HG03045 (cell line): ENCODE measurements at regions not wholly inside any gene's neighbourhood (a gene's known extent, or its start where the extent isn't known, plus 50 kb on each side); places are given as distances from the start of the nearest gene placed in this dataset.

Source experiments
- ATAC-seq: cut with Tn5 transposase; IDR thresholded peaks from one replicate; pipeline ENCODE4 v1.9.1; 2021; ENCODE audit warnings: mild to moderate bottlenecking, moderate library complexity; ENCODE audit not compliant: unreplicated experiment

DNA sequence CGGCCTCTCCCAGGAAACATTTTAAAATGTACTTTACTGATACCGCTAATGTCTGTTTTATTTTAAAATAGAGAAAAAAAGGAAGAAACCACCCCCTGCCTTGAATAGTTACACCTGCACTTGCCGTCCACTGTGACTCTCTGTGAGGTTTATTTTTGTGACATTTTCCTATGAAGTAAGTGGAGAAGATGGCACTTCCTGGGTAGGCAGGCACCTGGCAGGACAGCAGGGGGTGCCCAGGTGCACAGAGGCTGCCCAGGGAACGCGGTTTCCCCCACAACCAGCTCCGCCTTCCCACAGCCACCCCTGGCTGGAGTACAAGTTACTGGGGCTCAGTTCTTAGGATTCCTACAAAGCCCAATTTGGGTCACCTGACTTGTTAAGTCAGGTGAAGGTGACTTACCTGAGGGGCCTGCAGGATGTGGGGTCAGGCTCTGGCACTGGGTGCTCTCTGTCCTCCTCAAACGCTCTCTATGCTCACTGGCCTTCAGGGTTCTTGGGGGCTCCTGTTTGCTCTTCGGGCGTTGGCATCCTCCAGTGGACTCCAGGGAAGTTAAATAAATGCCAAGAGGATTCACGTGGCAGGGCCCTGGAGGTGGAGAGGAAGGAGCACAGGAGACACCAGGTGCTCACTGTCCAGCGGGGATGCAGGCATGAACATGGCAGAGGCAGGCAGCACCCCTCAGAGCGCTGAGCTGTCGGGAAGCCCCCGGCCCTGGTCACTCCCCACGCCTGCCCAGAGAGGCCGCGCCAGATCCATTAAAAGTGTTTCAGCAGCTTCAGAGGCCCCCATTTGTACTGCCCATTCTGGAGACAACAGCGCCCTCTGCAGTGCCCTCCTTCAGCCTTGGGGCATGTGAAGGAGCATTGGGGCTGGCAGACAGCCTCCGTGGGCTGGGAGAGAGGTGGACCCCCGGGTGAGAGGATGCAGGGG, 1021.2 kb downstream of the TBC1D22A start:
- ATAC-seq, result no peak

DNA sequence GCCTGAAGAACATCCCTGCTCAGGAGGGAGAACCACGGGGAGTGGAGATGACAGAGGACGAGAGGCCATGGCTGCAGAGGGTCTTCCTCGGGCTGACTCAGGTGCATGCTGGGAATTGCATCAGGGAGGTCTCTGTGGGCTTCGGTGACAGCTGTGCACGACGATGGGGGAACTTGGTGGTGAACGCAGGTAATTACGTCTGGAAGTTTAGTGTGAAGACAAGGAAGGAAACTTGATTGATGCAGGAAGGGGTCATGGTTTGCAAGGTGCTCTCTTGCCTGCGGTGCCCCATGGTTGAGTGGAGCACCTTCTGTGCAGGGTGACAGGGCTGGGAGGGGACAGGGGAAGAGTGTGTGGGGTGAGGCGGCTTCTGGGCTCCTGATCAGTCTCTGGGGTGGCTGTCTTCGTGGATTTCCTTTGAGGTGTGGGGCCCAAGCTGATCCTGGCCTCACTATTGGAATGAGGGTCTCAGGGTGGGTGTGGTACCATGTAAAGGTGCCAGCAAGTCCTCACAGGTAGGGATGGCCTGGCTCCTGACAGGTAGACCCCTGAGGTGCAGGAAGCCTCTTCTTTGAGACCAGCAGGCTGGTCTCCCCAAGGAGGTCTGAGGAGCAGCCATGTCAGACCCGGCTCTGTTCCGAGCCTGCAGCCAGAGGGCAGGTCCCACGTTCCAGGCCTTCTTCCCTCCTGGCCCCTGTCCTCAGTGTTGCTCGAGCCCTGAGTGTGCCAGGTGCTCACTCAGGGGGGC, 1020.1 kb downstream of the TBC1D22A start:
- ATAC-seq, result no peak

GRCh38 chr22:47781427-47782111, 1019.1 kb downstream of the TBC1D22A start:
- no peak for ATAC-seq

GRCh38 chr22:47781024-47781423, 1018.6 kb downstream of the TBC1D22A start:
- ATAC-seq, result no peak

- no peak for ATAC-seq
Observed at GRCh38 chr22:47780281-47780875, 1017.9 kb downstream of the TBC1D22A start.

GRCh38 chr22:47779474-47779873, 1017.0 kb downstream of the TBC1D22A start:
- ATAC-seq, result no peak

DNA sequence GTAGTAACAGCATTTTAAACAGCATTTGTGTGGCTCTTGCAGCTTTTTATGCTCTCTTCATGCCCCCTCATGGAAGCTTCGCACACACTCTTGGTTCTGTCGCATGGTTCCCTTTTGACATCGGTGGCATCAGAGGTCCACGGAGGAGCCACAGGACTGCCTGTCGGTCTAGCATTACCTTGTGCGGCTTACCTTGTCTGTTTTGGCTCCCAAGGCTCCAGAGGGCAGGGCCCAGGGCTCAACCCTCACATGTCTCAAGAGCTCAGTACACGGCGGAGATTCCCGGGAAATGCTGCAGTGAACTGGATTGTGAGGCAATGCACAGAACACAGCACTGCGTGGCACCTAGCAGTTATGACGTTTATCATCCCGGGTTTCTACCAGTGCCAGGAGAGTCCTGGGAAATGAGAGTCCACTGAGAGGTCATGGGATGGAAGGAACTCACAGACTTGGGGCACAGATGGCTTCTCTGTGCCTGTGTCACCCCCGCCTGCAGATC, 1015.8 kb downstream of the TBC1D22A start:
- no peak for ATAC-seq

- ATAC-seq, result no peak
Observed at GRCh38 chr22:47777426-47777825, 1015.0 kb downstream of the TBC1D22A start.

DNA sequence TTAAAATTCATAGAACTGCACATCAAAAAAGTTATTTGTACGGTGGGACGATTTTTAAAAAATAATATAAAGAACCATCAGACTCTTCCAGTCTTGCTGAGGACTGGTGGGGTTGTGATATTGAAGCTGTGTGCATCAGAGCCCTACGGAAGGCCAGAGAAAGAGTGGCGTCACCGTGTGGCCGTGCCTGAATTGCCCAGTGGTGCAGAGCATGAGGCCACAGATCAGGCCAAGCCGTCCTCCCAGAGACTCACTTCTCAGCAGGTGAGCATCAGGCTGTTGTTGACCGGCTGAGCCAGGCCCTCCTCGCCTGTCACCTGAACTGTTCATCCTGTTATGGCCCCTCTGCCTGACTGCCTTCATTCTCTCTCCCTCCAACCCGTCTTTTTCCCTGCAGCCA, 1013.9 kb downstream of the TBC1D22A start:
- no peak for ATAC-seq

GRCh38 chr22:47775686-47776085, 1013.2 kb downstream of the TBC1D22A start:
- ATAC-seq, result no peak

- no peak for ATAC-seq
Observed at GRCh38 chr22:47775191-47775590, 1012.7 kb downstream of the TBC1D22A start.

GRCh38 chr22:47773635-47774034, 1011.2 kb downstream of the TBC1D22A start:
- no peak for ATAC-seq

- no peak for ATAC-seq
Observed at GRCh38 chr22:47772864-47773263, 1010.4 kb downstream of the TBC1D22A start.

DNA sequence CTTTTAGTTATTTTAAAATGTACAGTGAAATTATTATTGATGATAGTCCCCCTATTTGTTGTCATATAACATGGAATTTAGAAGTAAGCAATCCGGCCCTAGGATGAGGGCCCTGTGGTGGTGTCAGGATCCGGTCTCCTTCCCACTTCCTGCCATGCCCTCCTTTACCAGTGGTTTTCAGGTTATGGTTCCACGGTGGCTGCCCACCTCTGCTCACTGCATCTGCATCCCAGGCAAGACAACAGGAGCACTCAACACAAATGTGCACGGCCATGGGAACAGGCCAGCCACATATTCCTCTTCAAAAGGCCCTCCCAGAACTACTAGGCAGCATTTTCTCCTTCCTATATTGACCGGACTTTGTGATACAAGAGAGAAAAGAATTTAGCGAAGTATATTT, 1007.2 kb downstream of the TBC1D22A start:
- no peak for ATAC-seq

DNA sequence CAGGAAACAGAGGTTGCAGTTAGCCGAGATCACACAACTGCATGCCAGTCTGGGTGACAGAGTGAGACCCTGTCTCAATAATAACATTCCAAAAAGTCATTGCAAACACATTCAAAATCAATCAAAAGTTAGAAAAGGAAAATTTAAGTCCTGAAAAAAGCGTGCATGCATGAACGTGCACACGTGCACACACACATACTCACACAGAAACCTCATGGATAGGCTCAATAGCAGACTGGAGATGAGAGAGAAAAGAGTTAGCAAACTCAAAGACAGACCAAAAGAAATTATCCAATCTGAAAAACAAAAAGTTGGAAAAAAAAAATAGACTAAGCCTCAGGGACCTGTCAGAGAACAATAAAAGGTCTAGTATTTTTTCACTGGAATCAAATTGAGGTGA, 1005.6 kb downstream of the TBC1D22A start:
- no peak for ATAC-seq

DNA sequence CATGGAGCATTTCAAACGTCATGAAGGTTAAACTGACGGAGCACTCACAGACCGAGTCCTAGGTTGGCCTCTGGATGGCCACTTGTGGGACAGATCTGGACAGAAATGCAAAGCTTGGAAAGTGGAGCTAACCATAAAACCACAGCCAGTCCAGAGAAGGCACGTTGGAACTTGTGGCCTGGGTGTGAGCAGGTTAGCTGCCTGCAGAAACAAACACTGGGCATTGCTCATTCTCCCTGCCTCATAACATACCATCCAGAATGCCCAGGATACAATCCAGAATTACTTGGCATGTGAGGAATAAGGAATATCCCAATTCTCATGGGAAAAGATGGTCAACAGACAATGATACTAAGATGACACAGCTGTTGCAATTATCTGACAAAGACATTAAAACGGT, 1005.0 kb downstream of the TBC1D22A start:
- no peak for ATAC-seq

DNA sequence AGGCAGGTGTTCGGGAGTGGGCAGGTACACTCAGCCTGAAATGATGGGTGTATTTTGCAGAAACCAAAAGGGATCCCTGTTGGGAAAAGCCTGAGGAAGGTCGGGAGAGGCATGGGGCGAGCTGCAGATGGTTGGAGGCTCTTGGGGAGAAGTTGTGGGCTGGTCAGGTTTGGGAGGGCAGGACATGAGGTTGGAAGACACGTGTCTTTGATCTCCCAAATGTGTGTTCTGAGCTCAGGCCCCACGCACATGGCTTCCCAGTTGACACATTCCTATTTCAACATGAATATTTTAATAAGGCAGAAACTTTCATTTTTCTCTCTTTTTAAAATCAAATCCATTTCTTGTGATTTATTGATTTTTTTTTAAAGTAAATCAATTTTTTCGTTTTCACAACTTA, 1003.3 kb downstream of the TBC1D22A start:
- ATAC-seq, result no peak

DNA sequence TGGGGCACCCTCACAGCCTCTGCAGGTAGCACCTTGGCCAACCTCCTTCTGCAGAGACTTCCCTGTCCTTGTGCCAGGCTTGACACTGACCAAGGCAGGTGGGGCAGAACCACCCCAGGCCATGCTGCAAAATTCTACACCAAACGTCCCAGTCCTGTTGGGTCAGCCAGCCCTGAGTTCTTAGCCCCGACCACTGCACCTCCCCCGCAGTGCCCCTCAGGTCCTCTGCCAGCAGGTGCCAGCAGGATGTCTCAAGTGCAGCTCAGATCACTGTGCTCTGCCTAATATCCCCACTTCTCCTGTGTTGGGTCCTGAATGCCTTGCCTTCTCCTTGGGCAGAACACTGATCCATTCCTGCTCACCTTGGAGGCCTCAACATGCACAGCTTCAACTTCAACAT, 999.7 kb downstream of the TBC1D22A start:
- no peak for ATAC-seq

GRCh38 chr22:47759909-47760308, 997.5 kb downstream of the TBC1D22A start:
- ATAC-seq, result no peak

- ATAC-seq, result no peak
Observed at GRCh38 chr22:47757741-47758140, 995.3 kb downstream of the TBC1D22A start.

DNA sequence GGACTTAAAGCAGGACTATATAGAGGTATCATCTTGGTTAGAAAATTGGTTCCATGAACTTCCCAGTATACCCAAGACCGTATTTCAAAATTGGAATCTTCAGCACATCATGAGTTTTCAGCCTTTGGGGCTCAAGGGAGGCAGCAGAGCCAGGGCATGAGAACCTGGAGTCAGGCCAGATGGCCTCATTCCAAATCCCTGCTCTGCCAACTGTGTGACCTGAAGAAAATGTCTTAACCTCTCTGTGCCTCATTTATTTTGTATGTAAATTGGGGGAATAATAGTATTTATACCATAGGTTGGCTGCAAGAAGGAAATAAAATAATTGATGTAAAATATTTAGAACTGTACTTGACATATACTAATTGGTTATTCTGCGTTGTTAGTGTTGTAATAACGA, 987.6 kb downstream of the TBC1D22A start:
- ATAC-seq, result no peak
